SK-N-MC (cell line): ENCODE measurements at regions not wholly inside any gene's neighbourhood (a gene's known extent, or its start where the extent isn't known, plus 50 kb on each side); places are given as distances from the start of the nearest gene placed in this dataset.

ENCODE experiments used
- DNase-seq: peaks from one replicate; pipeline ENCODE4 v3.0.0-alpha.2; 2011; ENCODE audit warnings: low read depth, low spot score
- H3K27ac ChIP-seq: fragments of 200-600 bp; sonication (generic); 2 replicates; pipeline ENCODE4 v1.5.1; 2016; ENCODE audit warnings: mixed run types
- H3K36me3 ChIP-seq: fragments of 200-600 bp; sonication (generic); 2 replicates; pipeline ENCODE4 v1.6.1; 2017; ENCODE audit warnings: antibody characterized with exemption, low read length, mixed read lengths; ENCODE audit not compliant: insufficient read depth
- H3K4me3 ChIP-seq: fragments of 200-600 bp; sonication (generic); 2 replicates; pipeline ENCODE4 v1.5.1; 2016
- H3K9ac ChIP-seq: fragments of 200-600 bp; sonication (generic); 2 replicates; pipeline ENCODE4 v1.8.0; 2017; ENCODE audit warnings: mixed run types, mixed read lengths; ENCODE audit not compliant: insufficient read length
- H3K9me3 ChIP-seq: fragments of 200-600 bp; sonication (generic); 2 replicates; pipeline ENCODE4 v1.6.1; 2017; ENCODE audit warnings: low read depth, mild to moderate bottlenecking, antibody characterized with exemption, low read length, moderate library complexity, mixed read lengths
- EZH2 ChIP-seq: fragments of 200-600 bp; sonication (generic); IDR thresholded peaks from one replicate; pipeline ENCODE4 v1.6.1; 2017; ENCODE audit warnings: antibody characterized with exemption
- FOXP2 ChIP-seq: optimal IDR thresholded peaks from 2 replicates; pipeline ENCODE3; 2011; ENCODE audit warnings: mild to moderate bottlenecking, moderate library complexity; ENCODE audit not compliant: insufficient read depth; ENCODE audit errors: extremely low read length, control extremely low read depth
- POLR2AphosphoS5 ChIP-seq: IDR thresholded peaks from 2 replicates; pipeline ENCODE4 v1.6.1; 2012; ENCODE audit warnings: mild to moderate bottlenecking, low read depth, low read length, borderline replicate concordance

DNA sequence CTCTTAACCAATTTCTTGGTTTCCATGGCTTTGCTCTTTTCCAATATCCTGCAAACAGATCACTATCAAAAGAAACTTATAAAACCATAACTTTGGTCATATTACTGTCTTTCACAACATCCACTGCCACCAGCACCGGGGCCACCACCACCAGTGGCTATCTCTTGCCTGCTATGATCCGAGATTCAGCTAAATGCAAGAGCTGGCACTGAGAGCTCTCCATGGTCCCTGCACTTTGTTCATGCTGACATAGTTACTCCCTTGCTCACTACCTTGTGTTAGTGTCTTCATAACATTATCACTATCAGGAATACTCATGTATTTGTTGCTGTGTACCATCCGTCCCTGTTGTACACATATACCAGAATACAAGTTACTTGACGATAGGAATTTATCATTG, 299.0 kb downstream of the ETS1 start:
- TF ChIP-seq EZH2 (no peak), FOXP2 (no peak), POLR2AphosphoS5 (no peak)
- no peak for DNase-seq
- Histone ChIP-seq H3K9ac (no peak overlapping the region), H3K4me3 (no peak overlapping the region), H3K9me3 (no peaks in the 10 kb centered on the region), H3K27ac (no peak overlapping the region), H3K36me3 (no peaks in the 10 kb centered on the region)

GRCh38 chr11:128285321-128285720, 302.0 kb downstream of the ETS1 start:
- no peak for DNase-seq
- H3K27ac ChIP-seq: no peak overlapping the region
- no peak overlapping the region for H3K4me3 ChIP-seq
- no peaks in the 10 kb centered on the region for H3K36me3 ChIP-seq
- TF ChIP-seq POLR2AphosphoS5 (no peak), EZH2 (no peak), FOXP2 (no peak)
- no peaks in the 10 kb centered on the region for H3K9me3 ChIP-seq
- no peak overlapping the region for H3K9ac ChIP-seq

GRCh38 chr11:128284634-128285033, 302.7 kb downstream of the ETS1 start:
- Histone ChIP-seq H3K9me3 (no peaks in the 10 kb centered on the region), H3K27ac (no peak overlapping the region), H3K9ac (no peak overlapping the region), H3K4me3 (no peak overlapping the region), H3K36me3 (no peaks in the 10 kb centered on the region)
- DNase-seq: no peak
- no peak for TF ChIP-seq EZH2
- TF ChIP-seq FOXP2: no peak
- no peak for TF ChIP-seq POLR2AphosphoS5

GRCh38 chr11:128283451-128283850, 303.9 kb downstream of the ETS1 start:
- no peak for DNase-seq
- no peak for TF ChIP-seq POLR2AphosphoS5
- no peak for TF ChIP-seq EZH2
- TF ChIP-seq FOXP2: no peak

DNA sequence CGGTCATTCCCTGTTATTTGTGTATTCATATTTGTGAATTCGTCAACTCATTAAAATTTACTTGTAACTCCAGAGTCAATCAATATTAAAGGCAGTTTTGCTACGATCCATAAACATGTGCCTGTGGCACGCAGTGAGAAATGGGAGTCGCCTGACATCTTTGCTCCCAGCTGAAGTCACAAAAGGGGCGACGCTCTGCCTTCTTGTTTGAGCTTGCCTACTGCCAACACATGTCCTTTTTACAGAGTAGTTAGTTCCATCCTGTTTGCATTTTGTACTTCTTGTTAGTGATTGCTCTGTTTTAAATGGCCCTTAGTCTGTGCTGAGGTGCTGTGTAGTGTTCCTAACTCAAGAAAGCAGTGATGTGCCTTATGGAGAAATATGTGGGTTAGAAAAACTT, 305.3 kb downstream of the ETS1 start:
- TF ChIP-seq FOXP2 (no peak), EZH2 (no peak), POLR2AphosphoS5 (no peak)
- Histone ChIP-seq H3K9ac (no peak overlapping the region), H3K9me3 (no peaks in the 10 kb centered on the region), H3K4me3 (no peak overlapping the region), H3K36me3 (no peaks in the 10 kb centered on the region), H3K27ac (no peak overlapping the region)
- DNase-seq: no peak

More at GRCh38 chr11:128283451-128283850, 303.9 kb downstream of the ETS1 start:
- Histone ChIP-seq H3K4me3 (no peak overlapping the region), H3K27ac (no peak overlapping the region), H3K36me3 (no peaks in the 10 kb centered on the region), H3K9ac (no peak overlapping the region), H3K9me3 (no peaks in the 10 kb centered on the region)

GRCh38 chr11:128279866-128280265, 307.5 kb downstream of the ETS1 start:
- TF ChIP-seq EZH2 (no peak), POLR2AphosphoS5 (no peak), FOXP2 (no peak)
- no peak overlapping the region for H3K27ac ChIP-seq

DNA sequence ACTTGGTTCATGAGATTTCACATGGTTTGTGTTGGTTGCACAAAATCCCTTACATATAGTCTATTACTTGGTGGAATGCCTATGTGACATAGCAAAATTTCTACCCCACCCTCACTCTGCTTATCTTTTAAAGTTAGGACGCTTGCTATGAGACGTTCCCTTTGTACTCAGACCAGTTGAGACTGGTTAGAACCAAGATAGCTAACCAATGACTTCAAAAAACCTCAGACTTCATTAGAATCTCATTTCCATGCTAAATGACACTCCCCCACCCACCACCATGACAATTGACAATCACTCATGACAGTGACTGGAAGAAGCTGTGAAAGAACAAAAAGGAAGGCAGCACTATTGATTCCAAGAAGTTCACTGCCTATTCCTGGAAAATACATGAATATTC, 313.6 kb downstream of the ETS1 start:
- Histone ChIP-seq H3K4me3 (no peak overlapping the region), H3K9ac (no peak overlapping the region), H3K9me3 (no peaks in the 10 kb centered on the region), H3K36me3 (no peaks in the 10 kb centered on the region), H3K27ac (no peak overlapping the region)
- TF ChIP-seq POLR2AphosphoS5: no peak
- TF ChIP-seq EZH2: no peak
- no peak for TF ChIP-seq FOXP2
- no peak for DNase-seq

More at GRCh38 chr11:128279866-128280265, 307.5 kb downstream of the ETS1 start:
- no peak for DNase-seq
- no peaks in the 10 kb centered on the region for H3K36me3 ChIP-seq
- no peak overlapping the region for H3K9ac ChIP-seq
- H3K9me3 ChIP-seq: no peaks in the 10 kb centered on the region
- H3K4me3 ChIP-seq: no peak overlapping the region

GRCh38 chr11:128271401-128271800, 316.0 kb downstream of the ETS1 start:
- TF ChIP-seq POLR2AphosphoS5: no peak
- TF ChIP-seq FOXP2: no peak
- TF ChIP-seq EZH2: no peak
- H3K4me3 ChIP-seq: no peak overlapping the region
- no peaks in the 10 kb centered on the region for H3K36me3 ChIP-seq
- no peaks in the 10 kb centered on the region for H3K9me3 ChIP-seq
- no peak overlapping the region for H3K9ac ChIP-seq
- no peak for DNase-seq
- no peak overlapping the region for H3K27ac ChIP-seq

DNA sequence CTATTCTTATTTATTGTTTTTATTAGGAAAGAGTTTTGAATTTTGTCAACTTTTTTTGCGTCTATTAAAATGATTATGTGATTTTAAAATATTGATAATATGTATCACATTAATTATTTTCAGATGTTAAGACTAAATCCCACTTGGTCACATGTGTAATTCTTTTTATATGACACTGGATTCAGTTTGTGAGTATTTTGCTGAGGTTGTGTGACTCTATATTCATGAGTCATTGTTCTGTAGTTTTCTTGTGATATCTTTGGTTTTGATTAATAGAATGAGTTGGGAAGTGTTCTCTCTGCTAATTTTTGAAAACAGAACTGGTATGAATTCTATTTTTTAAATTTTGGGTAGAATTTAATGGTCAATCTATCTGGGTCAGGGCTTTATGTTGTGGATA, 317.9 kb downstream of the ETS1 start:
- no peak overlapping the region for H3K27ac ChIP-seq
- TF ChIP-seq FOXP2 (no peak), EZH2 (no peak)
- DNase-seq: no peak
- no peak overlapping the region for H3K4me3 ChIP-seq
- H3K9ac ChIP-seq: no peak overlapping the region
- H3K36me3 ChIP-seq: no peaks in the 10 kb centered on the region
- H3K9me3 ChIP-seq: no peaks in the 10 kb centered on the region
